Endodermal cell (in vitro differentiated cells): ENCODE measurements at regions not wholly inside any gene's neighbourhood (a gene's known extent, or its start where the extent isn't known, plus 50 kb on each side); places are given as distances from the start of the nearest gene placed in this dataset.
"Not testable (repeated sequence)": the region's sequence is repeated elsewhere in the genome, so short reads cannot be mapped to it uniquely, and the experiment has no call there.

ENCODE experiments used
- DNase-seq: peaks from one replicate; pipeline ENCODE4 v3.0.0-alpha.2; 2017
- H3K27ac ChIP-seq: 2 replicates; pipeline ENCODE4 v1.5.1; 2013; ENCODE audit warnings: mild to moderate bottlenecking, low read depth, low read length, moderate library complexity
- H3K27me3 ChIP-seq: 2 replicates; pipeline ENCODE4 v1.6.1; 2013; ENCODE audit warnings: mild to moderate bottlenecking, low read length, moderate library complexity; ENCODE audit not compliant: insufficient read depth, control insufficient read depth, poor library complexity, severe bottlenecking
- H3K36me3 ChIP-seq: 2 replicates; pipeline ENCODE4 v1.7.0; 2013; ENCODE audit warnings: mild to moderate bottlenecking, low read length, moderate library complexity; ENCODE audit not compliant: control insufficient read depth, insufficient read depth
- H3K4me1 ChIP-seq: one replicate; pipeline ENCODE4 v1.7.0; 2013; ENCODE audit warnings: low read length; ENCODE audit not compliant: control insufficient read depth, insufficient read depth
- H3K4me3 ChIP-seq: 2 replicates; pipeline ENCODE4 v1.5.1; 2013; ENCODE audit warnings: mild to moderate bottlenecking, low read length, moderate library complexity
- H3K9ac ChIP-seq: 2 replicates; pipeline ENCODE4 v1.6.1; 2013; ENCODE audit warnings: mild to moderate bottlenecking, low read length, moderate library complexity; ENCODE audit not compliant: poor library complexity, severe bottlenecking; ENCODE audit errors: extremely low read depth
- H3K9me3 ChIP-seq: 2 replicates; pipeline ENCODE4 v1.6.1; 2013; ENCODE audit warnings: mild to moderate bottlenecking, low read length, moderate library complexity; ENCODE audit not compliant: control insufficient read depth
- H3K27ac Mint-ChIP-seq: 2 replicates; pipeline ENCODE4 v1.8.0; 2020; ENCODE audit warnings: mixed read lengths
- H3K27me3 Mint-ChIP-seq: 2 replicates; pipeline ENCODE4 v1.8.0; 2021; ENCODE audit warnings: mild to moderate bottlenecking, mixed read lengths; ENCODE audit not compliant: insufficient read depth
- H3K36me3 Mint-ChIP-seq: 2 replicates; pipeline ENCODE4 v1.8.0; 2020; ENCODE audit warnings: low read depth, mixed read lengths
- H3K4me1 Mint-ChIP-seq: 2 replicates; pipeline ENCODE4 v1.8.0; 2020; ENCODE audit warnings: mixed read lengths
- H3K4me3 Mint-ChIP-seq: 2 replicates; pipeline ENCODE4 v1.8.0; 2020; ENCODE audit warnings: mild to moderate bottlenecking, moderate library complexity, mixed read lengths
- H3K9me3 Mint-ChIP-seq: 2 replicates; pipeline ENCODE4 v1.8.0; 2020; ENCODE audit warnings: mild to moderate bottlenecking, mixed read lengths
- WGBS, 2 experiments: methylation state at CpG; one replicate each; pipeline versions ENCODE4 v1.1.5 to v1.1.7; 2013; ENCODE audit warnings: missing lambda C conversion rate in 2 of 2, mixed read lengths in 1 of 2; ENCODE audit not compliant: insufficient coverage in 1 of 2, insufficient read length in 1 of 2; 5-methylcytosine and 5-hydroxymethylcytosine counted together
- TF ChIP-seq, protein P1 (sequence below): fragments of 200-600 bp; sonication (generic); conservative IDR thresholded peaks from 2 replicates; pipeline ENCODE4 v1.5.0; 2021; ENCODE audit warnings: antibody characterized with exemption, mild to moderate bottlenecking

DNA sequence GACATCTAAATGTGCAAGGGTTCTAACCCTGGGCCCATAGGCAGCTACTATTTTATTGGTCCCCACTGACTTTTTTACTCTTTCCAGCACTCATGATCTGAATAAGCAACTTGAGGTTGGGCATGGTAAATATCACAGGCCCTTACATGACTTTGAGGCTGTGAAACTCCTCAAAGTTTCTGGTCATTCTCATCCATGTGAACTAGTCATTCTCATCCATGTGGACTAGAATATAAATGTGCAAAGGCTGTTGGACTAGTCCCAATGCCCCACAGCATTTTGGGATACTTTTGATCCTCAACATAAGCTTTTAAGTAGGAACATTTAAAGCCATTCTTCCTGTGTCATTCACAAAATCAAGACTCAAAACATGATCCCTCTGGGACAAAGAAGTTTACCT is 290.7 kb upstream of the PPARGC1A start:
- no peaks in the 10 kb centered on the region for H3K36me3 Mint-ChIP-seq
- H3K9me3 ChIP-seq, result no peaks in the 10 kb centered on the region
- DNase-seq, result no peak
- H3K4me3 ChIP-seq, result no peak overlapping the region
- TF ChIP-seq, protein P1, sequence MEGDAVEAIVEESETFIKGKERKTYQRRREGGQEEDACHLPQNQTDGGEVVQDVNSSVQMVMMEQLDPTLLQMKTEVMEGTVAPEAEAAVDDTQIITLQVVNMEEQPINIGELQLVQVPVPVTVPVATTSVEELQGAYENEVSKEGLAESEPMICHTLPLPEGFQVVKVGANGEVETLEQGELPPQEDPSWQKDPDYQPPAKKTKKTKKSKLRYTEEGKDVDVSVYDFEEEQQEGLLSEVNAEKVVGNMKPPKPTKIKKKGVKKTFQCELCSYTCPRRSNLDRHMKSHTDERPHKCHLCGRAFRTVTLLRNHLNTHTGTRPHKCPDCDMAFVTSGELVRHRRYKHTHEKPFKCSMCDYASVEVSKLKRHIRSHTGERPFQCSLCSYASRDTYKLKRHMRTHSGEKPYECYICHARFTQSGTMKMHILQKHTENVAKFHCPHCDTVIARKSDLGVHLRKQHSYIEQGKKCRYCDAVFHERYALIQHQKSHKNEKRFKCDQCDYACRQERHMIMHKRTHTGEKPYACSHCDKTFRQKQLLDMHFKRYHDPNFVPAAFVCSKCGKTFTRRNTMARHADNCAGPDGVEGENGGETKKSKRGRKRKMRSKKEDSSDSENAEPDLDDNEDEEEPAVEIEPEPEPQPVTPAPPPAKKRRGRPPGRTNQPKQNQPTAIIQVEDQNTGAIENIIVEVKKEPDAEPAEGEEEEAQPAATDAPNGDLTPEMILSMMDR, result no peak
- no peak overlapping the region for H3K9ac ChIP-seq
- H3K27ac Mint-ChIP-seq, result no peak overlapping the region
- no peak overlapping the region for H3K4me3 Mint-ChIP-seq
- H3K36me3 ChIP-seq, result no peaks in the 10 kb centered on the region
- H3K9me3 Mint-ChIP-seq, result peaks cover 2% of the 10 kb centered on the region
- H3K27me3 ChIP-seq, result no peaks in the 10 kb centered on the region
- H3K4me1 Mint-ChIP-seq, result no peaks in the 10 kb centered on the region
- H3K4me1 ChIP-seq, result no peaks in the 10 kb centered on the region
- H3K27ac ChIP-seq, result no peak overlapping the region
- peaks cover 2% of the 10 kb centered on the region for H3K27me3 Mint-ChIP-seq

DNA sequence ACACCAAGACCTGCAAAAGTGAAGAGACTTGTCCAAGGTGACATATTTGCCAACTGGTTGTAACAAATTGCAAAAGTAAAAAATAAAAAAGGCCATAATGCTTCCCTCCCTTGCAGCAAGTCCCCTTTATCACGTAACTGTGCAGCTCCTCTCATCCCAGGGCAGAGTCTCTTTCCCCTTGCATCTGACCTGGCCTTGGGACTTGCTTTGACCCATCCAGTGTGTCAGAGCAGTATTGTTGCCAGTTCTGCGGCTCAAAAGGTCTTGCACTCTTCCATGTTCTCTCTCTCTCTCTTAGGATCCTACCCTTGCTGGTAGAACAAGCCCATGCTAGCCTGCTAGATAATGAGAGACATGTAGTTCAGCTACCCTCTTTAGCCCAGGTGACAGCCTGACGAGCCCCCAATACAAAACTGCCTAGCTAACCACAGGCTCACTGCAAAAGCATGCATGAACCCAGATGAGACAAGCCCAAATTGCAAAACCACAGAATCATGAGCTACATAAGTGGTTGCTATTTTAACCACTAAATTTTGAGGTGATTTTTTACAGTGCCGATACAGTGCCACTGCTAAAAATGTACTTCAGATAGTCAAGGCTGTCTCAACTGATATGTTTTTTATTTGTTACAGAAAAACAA is 289.5 kb upstream of the PPARGC1A start:
- Histone ChIP-seq H3K4me3 (no peak overlapping the region), H3K4me1 (no peaks in the 10 kb centered on the region), H3K9ac (no peak overlapping the region), H3K36me3 (no peaks in the 10 kb centered on the region), H3K9me3 (no peaks in the 10 kb centered on the region), H3K27me3 (no peaks in the 10 kb centered on the region), H3K27ac (no peak overlapping the region)
- Mint-ChIP-seq H3K9me3 (peaks cover 4% of the 10 kb centered on the region), H3K4me1 (no peaks in the 10 kb centered on the region), H3K27me3 (peaks cover 2% of the 10 kb centered on the region), H3K36me3 (no peaks in the 10 kb centered on the region), H3K4me3 (no peak overlapping the region), H3K27ac (no peak overlapping the region)
- 95 to 96% methylated on average over 2 to 4 of the region's 4 CpGs for WGBS, 2 experiments
- TF ChIP-seq, protein P1, result no peak
- no peak for DNase-seq

DNA sequence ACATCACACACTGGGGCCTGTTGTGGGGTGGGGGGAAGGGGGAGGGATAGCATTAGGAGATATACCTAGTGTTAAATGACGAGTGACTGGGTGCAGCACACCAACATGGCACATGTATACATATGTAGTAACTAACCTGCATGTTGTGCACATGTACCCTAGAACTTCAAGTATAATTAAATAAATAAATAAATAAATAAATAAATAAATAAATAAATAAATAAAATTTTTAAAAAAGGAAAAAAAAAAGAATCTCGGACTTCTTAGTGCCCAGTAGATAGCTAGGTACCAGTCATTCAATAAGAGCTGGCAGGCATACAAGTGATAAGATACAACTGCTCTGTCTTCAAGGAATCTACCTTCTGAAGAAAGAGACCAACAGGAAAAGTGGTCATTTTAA is 287.6 kb upstream of the PPARGC1A start:
- not testable (repeated sequence) for H3K4me1 ChIP-seq, H3K4me3 ChIP-seq, H3K27me3 Mint-ChIP-seq, H3K36me3 ChIP-seq, H3K4me3 Mint-ChIP-seq, DNase-seq, H3K9ac ChIP-seq, H3K4me1 Mint-ChIP-seq, H3K27me3 ChIP-seq, H3K27ac Mint-ChIP-seq, H3K36me3 Mint-ChIP-seq, H3K9me3 Mint-ChIP-seq, H3K9me3 ChIP-seq, H3K27ac ChIP-seq
- WGBS, 2 experiments, result 80 to 90% methylated on average over 1 to 2 of the region's 2 CpGs

DNA sequence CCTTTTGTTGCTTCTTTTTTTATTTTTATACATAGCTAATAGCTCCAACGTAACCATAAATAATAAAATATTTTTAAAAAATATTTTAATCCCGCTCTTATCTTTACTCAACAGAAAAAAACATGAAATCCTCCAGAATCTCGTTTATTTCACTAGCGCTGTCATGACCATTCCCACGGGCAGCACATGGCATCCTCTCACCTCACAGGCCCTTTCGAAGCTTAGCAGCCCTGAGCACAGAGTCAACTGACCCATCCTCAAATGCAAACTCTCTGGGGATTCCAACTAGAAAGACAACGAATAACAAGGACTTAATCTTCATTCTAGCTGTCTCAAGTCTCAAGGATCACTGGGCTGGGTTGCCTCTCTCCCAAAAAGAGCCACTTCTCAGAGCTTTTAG is 285.9 kb upstream of the PPARGC1A start:
- Mint-ChIP-seq H3K27ac (no peak overlapping the region), H3K9me3 (peaks cover 4% of the 10 kb centered on the region), H3K4me3 (no peak overlapping the region), H3K27me3 (no peaks in the 10 kb centered on the region), H3K4me1 (no peaks in the 10 kb centered on the region), H3K36me3 (no peaks in the 10 kb centered on the region)
- H3K4me3 ChIP-seq, result no peak overlapping the region
- DNase-seq, result no peak
- no peaks in the 10 kb centered on the region for H3K9me3 ChIP-seq
- WGBS, 2 experiments, result 91 to 92% methylated on average over 4 to 7 of the region's 7 CpGs
- H3K9ac ChIP-seq, result no peak overlapping the region
- no peak overlapping the region for H3K27ac ChIP-seq
- no peaks in the 10 kb centered on the region for H3K36me3 ChIP-seq
- H3K4me1 ChIP-seq, result no peaks in the 10 kb centered on the region
- H3K27me3 ChIP-seq, result no peaks in the 10 kb centered on the region
- TF ChIP-seq, protein P1, result no peak
